NCI-H1436 (cell line): ENCODE measurements at regions not wholly inside any gene's neighbourhood (a gene's known extent, or its start where the extent isn't known, plus 50 kb on each side); places are given as distances from the start of the nearest gene placed in this dataset.
"Not testable (repeated sequence)": the region's sequence is repeated elsewhere in the genome, so short reads cannot be mapped to it uniquely, and the experiment has no call there.

Source experiments
- DNase-seq: peaks from one replicate; lab custom pipeline; 2025; lab: John Stamatoyannopoulos, UW

GRCh38 chr4:12333083-12333482 is 904.4 kb upstream of the HS3ST1 start:
- DNase-seq: not testable (repeated sequence)

DNA sequence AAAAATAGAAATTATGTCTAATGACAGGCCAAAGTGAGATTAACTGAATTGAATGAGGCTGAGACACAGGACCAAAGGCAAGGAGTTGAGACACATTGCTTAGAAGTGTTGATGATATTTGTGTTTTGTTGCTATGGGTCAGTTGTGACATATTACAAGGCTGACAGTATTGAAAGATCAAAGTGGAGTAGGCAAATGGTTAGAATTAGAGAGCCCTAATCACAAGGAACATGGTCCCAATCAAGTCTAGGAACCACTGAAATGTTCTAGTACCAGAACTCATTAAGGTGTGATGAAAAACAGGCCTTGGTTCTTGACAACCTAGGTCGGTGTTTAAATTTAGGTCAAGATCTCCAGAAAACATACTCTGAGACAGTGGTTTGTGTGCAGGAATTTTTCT is 896.3 kb upstream of the HS3ST1 start:
- no peak for DNase-seq

DNA sequence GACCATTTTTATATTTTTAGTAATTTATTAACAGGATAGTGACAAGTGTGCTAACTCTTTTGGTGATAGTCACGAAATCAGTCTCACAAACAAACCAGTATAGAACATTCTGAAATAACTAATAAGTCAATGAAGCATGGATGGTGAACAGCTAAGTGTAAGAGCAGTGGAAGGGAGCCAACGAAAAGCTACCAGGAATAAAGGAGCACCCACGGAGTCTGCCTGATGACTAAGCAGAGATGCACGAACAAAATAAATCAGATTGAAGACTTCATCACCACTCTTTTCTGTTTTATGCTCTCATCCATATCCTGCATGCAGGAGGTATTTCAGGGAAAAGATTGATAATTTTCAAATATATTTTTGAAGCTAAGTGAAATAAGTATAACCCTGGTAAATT is 891.1 kb upstream of the HS3ST1 start:
- DNase-seq: no peak

- DNase-seq: no peak
Measured at GRCh38 chr4:12304905-12305304, 876.2 kb upstream of the HS3ST1 start.

- no peak for DNase-seq
Measured at GRCh38 chr4:12296366-12296765, 867.7 kb upstream of the HS3ST1 start.

GRCh38 chr4:12293906-12294525 is 865.3 kb upstream of the HS3ST1 start:
- no peak for DNase-seq

DNA sequence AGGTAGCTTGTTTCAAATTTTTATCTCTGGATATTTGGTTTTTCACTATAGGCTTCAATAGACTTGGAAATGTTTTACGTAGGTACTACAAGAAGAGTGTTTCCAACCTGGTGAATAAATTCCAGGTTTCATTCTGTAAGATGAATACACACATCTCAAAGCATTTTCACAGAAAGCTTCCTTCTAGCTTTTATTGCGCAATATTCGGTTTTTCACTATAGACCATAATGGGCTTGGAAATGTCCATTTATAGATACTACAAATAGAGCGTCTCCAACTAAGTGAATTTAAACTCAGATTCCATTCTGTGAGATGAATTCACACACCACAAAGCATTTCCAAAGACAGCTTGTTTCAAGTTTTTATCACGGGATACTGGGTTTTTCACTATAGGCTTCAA is 857.7 kb upstream of the HS3ST1 start:
- no peak for DNase-seq

DNA sequence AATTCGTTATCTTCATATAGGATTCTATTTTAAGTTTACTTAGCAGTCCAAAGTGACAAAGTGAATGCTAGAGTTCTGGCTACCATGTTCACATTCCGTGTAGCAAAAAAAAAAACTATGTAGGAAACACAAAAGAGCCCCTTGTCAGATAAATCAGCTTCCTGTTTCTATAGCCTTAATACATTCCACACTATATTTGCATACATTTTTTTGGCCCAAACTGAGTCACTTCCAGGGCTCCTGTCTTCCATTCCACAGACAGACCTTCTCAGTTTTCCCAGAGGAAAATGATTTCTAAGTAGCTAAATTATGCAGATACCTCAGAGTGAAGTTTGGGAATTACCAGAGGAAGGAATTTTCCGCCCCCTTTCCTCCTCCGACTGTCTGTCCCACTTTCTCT is 841.9 kb upstream of the HS3ST1 start:
- no peak for DNase-seq

DNA sequence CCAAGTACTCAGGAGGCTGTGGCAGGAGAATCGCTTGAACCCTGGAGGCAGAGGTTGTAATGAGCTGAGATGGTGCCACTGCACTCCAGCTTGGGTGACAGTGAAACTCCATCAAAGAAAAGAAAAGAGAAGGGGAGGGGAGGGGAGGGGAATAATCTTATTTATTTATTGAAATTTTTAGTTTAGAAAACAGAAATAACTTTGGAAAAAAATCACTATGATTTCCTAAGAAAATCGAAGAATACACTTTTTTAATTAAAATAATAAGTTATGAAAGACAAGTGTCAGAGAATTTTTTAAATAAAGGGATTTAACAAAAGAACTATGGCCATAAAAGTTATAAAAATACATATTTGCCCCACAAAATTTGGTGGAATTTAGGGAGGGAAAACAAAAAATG is 836.9 kb upstream of the HS3ST1 start:
- no peak for DNase-seq

DNA sequence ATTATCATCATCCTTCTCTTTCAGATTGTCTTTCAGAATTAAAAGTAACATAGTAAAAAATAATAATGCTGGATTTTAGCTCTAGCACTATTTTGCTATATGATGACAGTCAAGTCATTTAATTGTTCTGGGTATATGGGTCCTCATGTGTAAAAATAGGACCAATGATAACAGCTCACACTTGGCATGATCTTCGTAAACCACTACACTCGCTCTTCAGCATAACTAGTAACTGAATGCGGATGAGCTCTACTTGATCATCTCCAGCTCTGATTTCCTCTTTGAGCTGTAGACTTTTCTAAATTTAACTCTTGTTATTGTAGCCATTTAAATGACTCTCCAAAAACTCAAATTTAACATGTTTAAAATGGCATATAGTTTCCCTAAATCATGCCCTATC is 831.8 kb upstream of the HS3ST1 start:
- no peak for DNase-seq

- DNase-seq: no peak
Measured at GRCh38 chr4:12244973-12245372, 816.3 kb upstream of the HS3ST1 start.

DNA sequence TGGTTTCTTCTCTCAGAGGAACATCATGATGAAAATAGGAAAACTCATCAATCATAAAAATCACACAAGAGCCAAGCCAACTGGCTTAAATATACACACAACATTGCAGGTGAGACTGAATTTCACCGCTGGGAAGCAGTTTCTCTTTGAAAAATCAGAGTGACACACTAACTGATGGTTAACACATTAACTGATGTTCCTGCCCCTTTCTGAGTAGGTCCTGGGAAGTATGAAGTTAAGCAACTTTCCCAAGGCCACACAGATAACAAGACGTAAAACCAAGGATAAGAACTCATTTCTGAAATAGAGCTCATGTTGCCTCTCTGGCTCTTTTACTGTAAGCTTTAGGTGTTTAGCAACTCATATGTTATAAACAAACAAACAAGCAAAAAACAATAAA is 813.7 kb upstream of the HS3ST1 start:
- no peak for DNase-seq

DNA sequence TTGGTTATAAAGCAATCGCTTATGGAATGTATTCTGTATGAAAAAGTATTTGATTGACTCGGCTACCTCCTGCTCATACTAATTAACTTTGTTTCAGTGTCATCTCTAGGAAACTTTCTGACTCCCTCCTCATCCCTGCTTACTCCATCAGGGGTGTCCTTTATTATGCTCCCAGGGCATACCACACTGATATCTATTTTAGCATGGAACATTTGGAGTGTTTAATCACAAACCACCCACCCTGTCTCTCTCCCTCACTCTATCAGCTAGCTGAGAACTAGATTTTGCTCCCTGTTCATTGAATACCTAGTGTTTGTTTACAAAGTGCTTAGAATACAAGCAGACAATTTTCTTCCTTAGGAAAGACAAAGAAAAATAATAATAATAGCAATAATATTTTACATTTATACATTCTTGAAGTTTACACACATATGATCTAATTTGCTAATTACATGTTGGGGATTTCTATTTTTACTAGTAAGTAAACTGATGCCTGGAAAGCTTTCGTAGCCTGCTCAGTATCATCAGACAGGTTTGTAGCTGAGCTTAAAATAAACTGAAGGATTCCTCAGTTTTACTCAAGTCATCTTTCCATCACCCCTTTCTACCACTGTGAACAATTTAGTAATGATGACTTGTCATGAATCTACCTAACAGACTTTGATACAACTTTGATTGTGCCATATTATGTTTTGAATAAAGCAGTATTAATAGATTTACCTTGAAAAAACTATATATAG is 811.4 kb upstream of the HS3ST1 start:
- DNase-seq: no peak

DNA sequence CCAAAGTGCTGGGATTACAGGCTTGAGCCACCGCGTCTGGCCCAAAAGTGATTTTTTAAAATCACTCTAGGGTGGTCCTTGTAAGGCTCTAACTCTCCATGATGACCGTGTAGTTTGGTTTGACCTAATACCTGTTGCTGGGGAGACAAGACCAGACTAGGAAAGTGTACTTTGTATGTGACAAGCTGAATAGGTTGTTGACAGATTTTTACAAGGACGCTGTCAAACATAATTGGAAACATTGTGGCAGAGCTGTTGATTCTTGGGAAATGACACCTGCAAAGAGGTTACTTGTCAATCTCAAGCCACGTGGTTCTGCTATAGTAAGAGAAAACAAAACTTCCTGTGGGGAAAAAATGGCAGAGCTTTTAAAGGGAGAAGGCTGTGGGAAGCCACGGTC is 802.4 kb upstream of the HS3ST1 start:
- no peak for DNase-seq

DNA sequence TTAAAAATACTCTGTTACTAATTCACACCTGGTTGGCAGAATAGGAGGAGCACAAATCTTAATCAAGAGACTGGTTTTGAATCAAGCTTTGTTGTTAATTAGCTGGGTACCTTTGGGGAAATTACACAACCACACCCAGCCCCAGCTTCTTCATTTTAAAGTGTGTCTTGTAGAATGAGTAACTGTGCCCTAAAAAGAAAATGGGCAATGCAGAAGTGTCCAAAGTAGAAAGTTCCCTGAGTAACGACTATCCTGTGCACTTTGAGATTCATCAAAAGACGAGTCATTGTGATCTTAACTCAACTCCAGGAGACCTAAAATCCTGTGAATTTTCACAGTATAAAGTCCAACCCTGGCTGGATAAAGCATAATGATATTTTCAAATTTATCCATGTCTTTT is 792.3 kb upstream of the HS3ST1 start:
- no peak for DNase-seq

- DNase-seq: no peak
Measured at GRCh38 chr4:12211636-12212035, 782.9 kb upstream of the HS3ST1 start.

DNA sequence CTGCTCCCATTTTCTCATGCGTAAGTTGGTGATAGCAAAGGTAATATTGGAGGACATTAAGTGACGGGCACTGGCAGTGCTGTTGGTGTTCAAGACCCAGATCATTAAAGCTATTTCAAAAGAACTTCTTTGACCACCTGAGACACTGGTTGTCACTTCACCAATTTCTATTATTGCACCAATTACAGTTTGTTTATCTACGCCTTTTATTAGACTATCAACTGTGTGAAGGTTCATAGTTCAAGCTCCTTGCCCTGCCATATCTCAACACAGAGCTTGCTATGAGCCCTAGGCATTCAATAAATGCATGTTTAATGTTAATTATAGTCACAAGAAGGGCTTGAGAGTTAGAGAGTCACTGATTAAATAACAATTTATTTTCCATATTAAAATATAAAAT is 778.7 kb upstream of the HS3ST1 start:
- DNase-seq: no peak

GRCh38 chr4:12206091-12206490 is 777.4 kb upstream of the HS3ST1 start:
- no peak for DNase-seq

- no peak for DNase-seq
Measured at GRCh38 chr4:12203945-12204344, 775.3 kb upstream of the HS3ST1 start.

DNA sequence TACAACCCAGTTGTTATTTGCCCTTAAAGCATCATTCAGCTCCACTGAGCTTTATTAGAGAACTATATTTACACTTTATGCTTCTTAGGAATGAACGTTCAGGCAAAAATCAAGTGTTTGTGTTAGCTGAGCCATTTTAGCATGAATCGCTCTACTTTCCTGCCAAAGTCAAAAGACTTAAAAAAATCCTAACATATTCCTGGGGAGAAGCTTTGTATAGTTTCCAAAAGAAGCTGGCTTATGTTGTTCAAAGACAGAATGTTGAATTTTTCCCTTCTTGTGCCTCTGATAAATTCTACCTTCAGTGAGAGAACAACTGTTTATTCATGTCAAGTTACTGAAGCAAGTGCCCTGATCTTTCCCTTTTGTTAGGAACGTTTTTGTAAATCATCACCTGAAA is 771.5 kb upstream of the HS3ST1 start:
- no peak for DNase-seq

- DNase-seq: no peak
Measured at GRCh38 chr4:12186526-12186925, 757.8 kb upstream of the HS3ST1 start.

GRCh38 chr4:12178614-12179610 is 750.2 kb upstream of the HS3ST1 start:
- DNase-seq: no peak

DNA sequence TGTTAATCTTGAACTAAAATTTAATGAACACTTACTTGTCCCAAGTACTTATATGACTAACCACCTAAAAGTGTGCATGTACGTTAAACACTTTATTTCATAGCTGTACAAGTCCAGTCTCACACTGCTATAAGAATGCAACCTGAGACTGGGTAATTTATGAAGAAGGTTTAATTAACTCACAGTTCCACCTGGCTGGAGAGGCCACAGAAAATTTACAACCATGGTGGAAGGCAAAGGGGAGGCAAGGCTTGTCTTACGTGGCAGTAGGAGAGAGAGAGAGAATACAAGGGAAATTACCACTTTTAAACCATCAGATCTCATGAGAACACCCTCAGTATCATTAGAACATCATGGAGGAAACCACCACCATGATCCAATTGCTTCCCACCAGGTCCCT is 748.7 kb upstream of the HS3ST1 start:
- DNase-seq: no peak
